ENCODE measurements at regions not wholly inside any gene's neighbourhood (a gene's known extent, or its start where the extent isn't known, plus 50 kb on each side); places are given as distances from the start of the nearest gene placed in this dataset.

GRCh38 chr6:90669846-90670245 lies 83.0 kb upstream of the MAP3K7 start:
- no peaks in the 10 kb centered on the region for H3K4me1 Mint-ChIP-seq
- CTCF ChIA-PET (ENCODE audit: partially characterized antibody): no interaction called here
- H3K27me3 Mint-ChIP-seq: peaks cover 10 to 11% of the 10 kb centered on the region in 2 donors
- intact Hi-C loops (cut with micrococcal nuclease): no loop called here
- H3K36me3 ChIP-seq (ENCODE audit: insufficient read depth, low read length): no peaks in the 10 kb centered on the region
- H3K4me1 ChIP-seq (ENCODE audit: insufficient read depth, low read length): no peaks in the 10 kb centered on the region
- H3K36me3 Mint-ChIP-seq: no peaks in the 10 kb centered on the region
- no peak overlapping the region for H3K4me3 Mint-ChIP-seq
- POLR2A ChIA-PET (ENCODE audit: partially characterized antibody): no interaction called here
- H3K27me3 ChIP-seq (ENCODE audit: insufficient read depth, low read length): no peaks in the 10 kb centered on the region
- DNase-seq: no peak
- H3K9me3 ChIP-seq (ENCODE audit: control insufficient read depth in 1 of 2, low read length in 2 of 2): no peaks in the 10 kb centered on the region
- no peaks in the 10 kb centered on the region for H3K9me3 Mint-ChIP-seq
- H3K27ac Mint-ChIP-seq: no peak overlapping the region
- no peak overlapping the region for H3K27ac ChIP-seq (ENCODE audit: low read depth, low read length)
- H3K4me3 ChIP-seq (ENCODE audit: low read length in 2 of 2): no peak overlapping the region

GRCh38 chr6:90669420-90669819 lies 82.5 kb upstream of the MAP3K7 start:
- H3K36me3 Mint-ChIP-seq: no peaks in the 10 kb centered on the region
- intact Hi-C loops (cut with micrococcal nuclease): no loop called here
- POLR2A ChIA-PET (ENCODE audit: partially characterized antibody): no interaction called here
- peaks cover 5 to 7% of the 10 kb centered on the region in 2 donors for H3K27me3 Mint-ChIP-seq
- no peak overlapping the region for H3K4me3 Mint-ChIP-seq
- Histone ChIP-seq H3K4me3 (ENCODE audit: low read length in 2 of 2) (no peak overlapping the region), H3K9me3 (ENCODE audit: control insufficient read depth in 1 of 2, low read length in 2 of 2) (no peaks in the 10 kb centered on the region), H3K36me3 (ENCODE audit: insufficient read depth, low read length) (no peaks in the 10 kb centered on the region), H3K27me3 (ENCODE audit: insufficient read depth, low read length) (no peaks in the 10 kb centered on the region), H3K27ac (ENCODE audit: low read depth, low read length) (no peak overlapping the region), H3K4me1 (ENCODE audit: insufficient read depth, low read length) (no peaks in the 10 kb centered on the region)
- no peak for DNase-seq
- CTCF ChIA-PET (ENCODE audit: partially characterized antibody): no interaction called here
- no peaks in the 10 kb centered on the region for H3K9me3 Mint-ChIP-seq
- no peak overlapping the region for H3K27ac Mint-ChIP-seq
- H3K4me1 Mint-ChIP-seq: no peaks in the 10 kb centered on the region

GRCh38 chr6:90668141-90668540 lies 81.3 kb upstream of the MAP3K7 start:
- POLR2A ChIA-PET (ENCODE audit: partially characterized antibody): no interaction called here
- Histone ChIP-seq H3K27me3 (ENCODE audit: insufficient read depth, low read length) (no peaks in the 10 kb centered on the region), H3K9me3 (ENCODE audit: control insufficient read depth in 1 of 2, low read length in 2 of 2) (no peaks in the 10 kb centered on the region), H3K36me3 (ENCODE audit: insufficient read depth, low read length) (no peaks in the 10 kb centered on the region), H3K27ac (ENCODE audit: low read depth, low read length) (no peak overlapping the region), H3K4me3 (ENCODE audit: low read length in 2 of 2) (no peak overlapping the region), H3K4me1 (ENCODE audit: insufficient read depth, low read length) (no peaks in the 10 kb centered on the region)
- H3K4me1 Mint-ChIP-seq: no peaks in the 10 kb centered on the region
- DNase-seq: no peak
- H3K36me3 Mint-ChIP-seq: no peaks in the 10 kb centered on the region
- peaks cover 0 to 8% (median 4%) of the 10 kb centered on the region in 8 donors for H3K9me3 Mint-ChIP-seq
- intact Hi-C loops (cut with micrococcal nuclease): no loop called here
- CTCF ChIA-PET (ENCODE audit: partially characterized antibody): no interaction called here
- peaks cover 3 to 6% of the 10 kb centered on the region in 2 donors for H3K27me3 Mint-ChIP-seq
- no peak overlapping the region for H3K27ac Mint-ChIP-seq
- no peak overlapping the region for H3K4me3 Mint-ChIP-seq

GRCh38 chr6:90663873-90664272 lies 77.0 kb upstream of the MAP3K7 start:
- Histone ChIP-seq H3K36me3 (ENCODE audit: insufficient read depth, low read length) (no peaks in the 10 kb centered on the region), H3K4me1 (ENCODE audit: insufficient read depth, low read length) (no peaks in the 10 kb centered on the region), H3K27ac (ENCODE audit: low read depth, low read length) (no peak overlapping the region), H3K9me3 (ENCODE audit: control insufficient read depth in 1 of 2, low read length in 2 of 2) (no peaks in the 10 kb centered on the region), H3K4me3 (ENCODE audit: low read length in 2 of 2) (no peak overlapping the region), H3K27me3 (ENCODE audit: insufficient read depth, low read length) (no peaks in the 10 kb centered on the region)
- CTCF ChIA-PET (ENCODE audit: partially characterized antibody): interaction anchor here (0.6 kb wide), 1 partner anchor 9 kb away, joined by 3 read pairs; no protein-coding TSS in a partner anchor
- Mint-ChIP-seq H3K9me3 (peaks cover 0 to 24% (median 13%) of the 10 kb centered on the region in 8 donors), H3K4me3 (no peak overlapping the region), H3K4me1 (no peaks in the 10 kb centered on the region), H3K27ac (no peak overlapping the region), H3K27me3 (peaks cover 8 to 16% of the 10 kb centered on the region in 2 donors), H3K36me3 (no peaks in the 10 kb centered on the region)
- intact Hi-C loops (cut with micrococcal nuclease): no loop called here
- no peak for DNase-seq
- POLR2A ChIA-PET (ENCODE audit: partially characterized antibody): no interaction called here

GRCh38 chr6:90663106-90663505 lies 76.2 kb upstream of the MAP3K7 start:
- intact Hi-C loops (cut with micrococcal nuclease): no loop called here
- Histone ChIP-seq H3K4me3 (ENCODE audit: low read length in 2 of 2) (no peak overlapping the region), H3K9me3 (ENCODE audit: control insufficient read depth in 1 of 2, low read length in 2 of 2) (no peaks in the 10 kb centered on the region), H3K27me3 (ENCODE audit: insufficient read depth, low read length) (no peaks in the 10 kb centered on the region), H3K4me1 (ENCODE audit: insufficient read depth, low read length) (no peaks in the 10 kb centered on the region), H3K36me3 (ENCODE audit: insufficient read depth, low read length) (no peaks in the 10 kb centered on the region), H3K27ac (ENCODE audit: low read depth, low read length) (no peak overlapping the region)
- H3K27ac Mint-ChIP-seq: no peak overlapping the region
- no peak overlapping the region for H3K4me3 Mint-ChIP-seq
- peaks cover 0 to 24% (median 13%) of the 10 kb centered on the region in 8 donors for H3K9me3 Mint-ChIP-seq
- ChIA-PET CTCF (ENCODE audit: partially characterized antibody) (no interaction called here), POLR2A (ENCODE audit: partially characterized antibody) (no interaction called here)
- no peaks in the 10 kb centered on the region for H3K36me3 Mint-ChIP-seq
- H3K27me3 Mint-ChIP-seq: peaks cover 13 to 18% of the 10 kb centered on the region in 2 donors
- H3K4me1 Mint-ChIP-seq: no peaks in the 10 kb centered on the region
- no peak for DNase-seq

GRCh38 chr6:90660931-90661330 lies 74.1 kb upstream of the MAP3K7 start:
- H3K4me1 Mint-ChIP-seq: no peaks in the 10 kb centered on the region
- ChIA-PET CTCF (ENCODE audit: partially characterized antibody) (no interaction called here), POLR2A (ENCODE audit: partially characterized antibody) (no interaction called here)
- no peak overlapping the region for H3K4me3 ChIP-seq (ENCODE audit: low read length in 2 of 2)
- H3K9me3 ChIP-seq (ENCODE audit: control insufficient read depth in 1 of 2, low read length in 2 of 2): no peaks in the 10 kb centered on the region
- H3K27ac ChIP-seq (ENCODE audit: low read depth, low read length): no peak overlapping the region
- no peak overlapping the region for H3K27ac Mint-ChIP-seq
- H3K4me3 Mint-ChIP-seq: no peak overlapping the region
- H3K27me3 Mint-ChIP-seq: peaks cover 20 to 23% of the 10 kb centered on the region in 2 donors
- no peaks in the 10 kb centered on the region for H3K4me1 ChIP-seq (ENCODE audit: insufficient read depth, low read length)
- DNase-seq: no peak
- peaks cover 0 to 24% (median 13%) of the 10 kb centered on the region in 8 donors for H3K9me3 Mint-ChIP-seq
- H3K36me3 ChIP-seq (ENCODE audit: insufficient read depth, low read length): no peaks in the 10 kb centered on the region
- H3K27me3 ChIP-seq (ENCODE audit: insufficient read depth, low read length): no peaks in the 10 kb centered on the region
- no peaks in the 10 kb centered on the region for H3K36me3 Mint-ChIP-seq
- intact Hi-C loops (cut with micrococcal nuclease): no loop called here

- ChIA-PET POLR2A (ENCODE audit: partially characterized antibody) (no interaction called here), CTCF (ENCODE audit: partially characterized antibody) (no interaction called here)
- Mint-ChIP-seq H3K27me3 (peaks cover 23 to 39% of the 10 kb centered on the region in 2 donors), H3K4me3 (no peak overlapping the region), H3K27ac (no peak overlapping the region), H3K9me3 (peaks cover 0 to 22% (median 12%) of the 10 kb centered on the region in 8 donors), H3K4me1 (no peaks in the 10 kb centered on the region), H3K36me3 (no peaks in the 10 kb centered on the region)
- intact Hi-C loops (cut with micrococcal nuclease): no loop called here
- H3K27ac ChIP-seq (ENCODE audit: low read depth, low read length): no peak overlapping the region
- H3K36me3 ChIP-seq (ENCODE audit: insufficient read depth, low read length): no peaks in the 10 kb centered on the region
- H3K4me1 ChIP-seq (ENCODE audit: insufficient read depth, low read length): no peaks in the 10 kb centered on the region
- H3K4me3 ChIP-seq (ENCODE audit: low read length in 2 of 2): no peak overlapping the region
- no peak for DNase-seq
- no peaks in the 10 kb centered on the region for H3K9me3 ChIP-seq (ENCODE audit: control insufficient read depth in 1 of 2, low read length in 2 of 2)
- no peaks in the 10 kb centered on the region for H3K27me3 ChIP-seq (ENCODE audit: insufficient read depth, low read length)
Observed at GRCh38 chr6:90658497-90658896, 71.6 kb upstream of the MAP3K7 start.

GRCh38 chr6:90656325-90656724 lies 69.5 kb upstream of the MAP3K7 start:
- DNase-seq: no peak
- Histone ChIP-seq H3K27ac (ENCODE audit: low read depth, low read length) (no peak overlapping the region), H3K4me3 (ENCODE audit: low read length in 2 of 2) (no peak overlapping the region), H3K4me1 (ENCODE audit: insufficient read depth, low read length) (no peaks in the 10 kb centered on the region), H3K27me3 (ENCODE audit: insufficient read depth, low read length) (no peaks in the 10 kb centered on the region), H3K36me3 (ENCODE audit: insufficient read depth, low read length) (no peaks in the 10 kb centered on the region), H3K9me3 (ENCODE audit: control insufficient read depth in 1 of 2, low read length in 2 of 2) (no peaks in the 10 kb centered on the region)
- ChIA-PET CTCF (ENCODE audit: partially characterized antibody) (interaction anchor here (1.6 kb wide), 1 partner anchor 14 kb away, joined by 3 read pairs; no protein-coding TSS in a partner anchor), POLR2A (ENCODE audit: partially characterized antibody) (no interaction called here)
- Mint-ChIP-seq H3K36me3 (no peaks in the 10 kb centered on the region), H3K4me3 (no peak overlapping the region), H3K27ac (no peak overlapping the region), H3K27me3 (peaks cover 23 to 48% of the 10 kb centered on the region in 2 donors), H3K9me3 (peaks cover 0 to 5% (median 0%) of the 10 kb centered on the region in 8 donors), H3K4me1 (no peaks in the 10 kb centered on the region)
- intact Hi-C loops (cut with micrococcal nuclease): no loop called here
